ENCODE measurements at regions not wholly inside any gene's neighbourhood (a gene's known extent, or its start where the extent isn't known, plus 50 kb on each side); places are given as distances from the start of the nearest gene placed in this dataset.

- Mint-ChIP-seq H3K4me3 (ENCODE audit: unreplicated experiment) (no peak overlapping the region), H3K27me3 (ENCODE audit: insufficient read depth, unreplicated experiment) (no peaks in the 10 kb centered on the region), H3K9me3 (ENCODE audit: unreplicated experiment) (peaks cover 2% of the 10 kb centered on the region), H3K27ac (ENCODE audit: low read depth, unreplicated experiment) (no peak overlapping the region), H3K4me1 (ENCODE audit: insufficient read depth, unreplicated experiment) (peaks cover under 1% of the 10 kb centered on the region), H3K36me3 (ENCODE audit: insufficient read depth, unreplicated experiment) (no peaks in the 10 kb centered on the region)
- POLR2A ChIA-PET: interaction anchor here (0.6 to 1.2 kb wide), 4 partner anchors 26 to 651 kb away, joined by 3 to 4 read pairs (median 3); no protein-coding TSS in a partner anchor
- BruUV-seq (replicated peaks): no TSS peak
- intact Hi-C loops (cut with micrococcal nuclease): no loop called here
- no peak for DNase-seq (ENCODE audit: unreplicated experiment)
- CTCF ChIA-PET: interaction anchor here (0.6 to 1.4 kb wide), 2 partner anchors 22 to 194 kb away, joined by 3 to 4 read pairs; no protein-coding TSS in a partner anchor
- no peak for TF ChIP-seq CTCF (IDR thresholded peaks at IDR 0.05; ENCODE audit: unreplicated experiment)
Measured at GRCh38 chr13:80436571-80437169, 95.7 kb upstream of the SPRY2 start.

DNA sequence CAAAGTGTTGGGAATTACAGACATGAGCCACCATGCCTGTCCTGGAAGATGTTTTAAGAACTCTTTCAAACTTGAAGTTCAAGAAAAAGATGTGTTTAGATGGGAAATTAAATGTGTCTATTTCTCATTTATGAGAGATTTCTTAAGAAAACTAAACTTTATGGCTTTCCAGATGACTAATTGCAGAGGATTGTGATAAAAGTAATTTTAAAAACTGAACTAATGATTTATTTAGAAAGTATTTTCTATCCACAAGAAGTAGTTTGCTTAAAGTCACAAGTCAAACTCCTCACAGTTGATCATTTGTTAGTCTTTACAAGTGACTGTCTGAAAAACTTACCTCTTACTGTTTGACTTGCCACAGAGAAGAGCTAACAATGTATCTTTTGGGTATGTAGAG is 89.6 kb upstream of the SPRY2 start:
- H3K4me3 Mint-ChIP-seq (ENCODE audit: unreplicated experiment): no peak overlapping the region
- H3K27me3 Mint-ChIP-seq (ENCODE audit: insufficient read depth, unreplicated experiment): no peaks in the 10 kb centered on the region
- POLR2A ChIA-PET: no interaction called here
- no peak for TF ChIP-seq CTCF (IDR thresholded peaks at IDR 0.05; ENCODE audit: unreplicated experiment)
- H3K27ac Mint-ChIP-seq (ENCODE audit: low read depth, unreplicated experiment): no peak overlapping the region
- no peak for DNase-seq (ENCODE audit: unreplicated experiment)
- intact Hi-C loops (cut with micrococcal nuclease): no loop called here
- H3K9me3 Mint-ChIP-seq (ENCODE audit: unreplicated experiment): no peaks in the 10 kb centered on the region
- H3K36me3 Mint-ChIP-seq (ENCODE audit: insufficient read depth, unreplicated experiment): no peaks in the 10 kb centered on the region
- no peaks in the 10 kb centered on the region for H3K4me1 Mint-ChIP-seq (ENCODE audit: insufficient read depth, unreplicated experiment)
- no TSS peak for BruUV-seq (replicated peaks)
- CTCF ChIA-PET: interaction anchor here (0.6 to 1.1 kb wide), 4 partner anchors 20 to 733 kb away, joined by 3 read pairs; no protein-coding TSS in a partner anchor

DNA sequence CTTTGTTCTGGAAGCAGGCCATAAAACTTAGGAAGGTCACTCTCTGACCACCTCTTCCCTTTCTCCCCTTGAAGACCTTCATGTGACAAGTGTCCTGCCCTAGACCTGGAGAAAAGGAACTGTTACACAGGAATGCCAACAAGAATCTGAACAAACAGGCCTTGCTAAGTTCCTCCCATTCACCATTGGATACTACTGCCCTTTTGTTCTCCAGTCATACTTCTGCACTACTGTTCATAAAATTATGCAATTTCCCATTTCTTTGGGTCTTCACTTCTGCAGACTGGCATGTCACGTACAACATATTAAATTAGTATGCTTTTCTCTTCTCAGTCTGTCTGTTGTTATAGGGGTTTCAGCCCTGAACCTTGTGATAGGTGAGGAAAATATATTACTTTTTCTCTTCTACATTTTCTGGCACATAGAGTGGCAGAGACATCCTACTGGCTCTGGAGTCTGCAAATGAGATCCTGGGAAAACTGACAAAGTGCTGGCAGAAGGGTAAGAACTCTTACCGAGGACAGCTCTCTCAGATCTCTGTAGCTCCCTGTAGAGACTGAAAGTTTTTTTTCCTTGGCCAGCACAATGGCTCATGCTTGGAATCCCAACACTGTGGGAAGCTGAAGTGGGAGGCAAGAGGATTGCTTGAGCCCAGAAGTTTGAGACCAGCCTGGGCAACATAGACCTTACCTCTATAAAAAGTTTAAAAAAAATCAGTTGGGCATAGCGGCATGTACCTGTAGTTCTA is 87.6 kb upstream of the SPRY2 start:
- ChIA-PET CTCF (interaction anchor here (1.0 kb wide), 1 partner anchor 405 kb away, joined by 3 read pairs; no protein-coding TSS in a partner anchor), POLR2A (interaction anchor here (0.6 to 0.7 kb wide), 2 partner anchors 43 to 45 kb away, joined by 3 to 4 read pairs; no protein-coding TSS in a partner anchor)
- Mint-ChIP-seq H3K36me3 (ENCODE audit: insufficient read depth, unreplicated experiment) (no peaks in the 10 kb centered on the region), H3K4me3 (ENCODE audit: unreplicated experiment) (no peak overlapping the region), H3K4me1 (ENCODE audit: insufficient read depth, unreplicated experiment) (no peaks in the 10 kb centered on the region), H3K27me3 (ENCODE audit: insufficient read depth, unreplicated experiment) (no peaks in the 10 kb centered on the region), H3K9me3 (ENCODE audit: unreplicated experiment) (peaks cover 12% of the 10 kb centered on the region), H3K27ac (ENCODE audit: low read depth, unreplicated experiment) (no peak overlapping the region)
- intact Hi-C loops (cut with micrococcal nuclease): no loop called here
- BruUV-seq (replicated peaks): no TSS peak
- TF ChIP-seq CTCF (IDR thresholded peaks at IDR 0.05; ENCODE audit: unreplicated experiment): no peak
- no peak for DNase-seq (ENCODE audit: unreplicated experiment)

DNA sequence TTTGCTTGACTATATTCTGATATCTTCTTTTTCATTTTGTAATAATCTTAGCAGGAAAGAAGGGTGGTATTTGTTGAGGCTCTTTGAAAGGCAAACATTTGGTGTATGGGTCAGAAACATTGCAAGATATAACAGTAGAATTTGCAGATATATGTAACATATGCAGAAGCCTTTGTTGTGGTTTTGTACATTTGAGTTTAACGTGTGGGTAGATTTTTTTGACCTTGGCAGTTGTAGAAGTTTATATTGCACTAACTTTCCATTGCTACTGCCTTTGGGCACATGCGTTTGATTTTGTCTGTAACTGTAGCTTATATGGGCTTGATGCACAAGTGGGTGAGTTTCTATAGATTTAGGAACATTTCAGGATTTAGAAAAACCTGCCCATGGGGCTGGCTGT is 78.5 kb upstream of the SPRY2 start:
- POLR2A ChIA-PET: interaction anchor here (0.6 kb wide), 1 partner anchor 1193 kb away, joined by 3 read pairs; no protein-coding TSS in a partner anchor
- TF ChIP-seq CTCF (IDR thresholded peaks at IDR 0.05; ENCODE audit: unreplicated experiment): no peak
- no peak overlapping the region for H3K4me3 Mint-ChIP-seq (ENCODE audit: unreplicated experiment)

More for the DNA sequence above, 78.5 kb upstream of the SPRY2 start:
- Mint-ChIP-seq H3K36me3 (ENCODE audit: insufficient read depth, unreplicated experiment) (no peaks in the 10 kb centered on the region), H3K9me3 (ENCODE audit: unreplicated experiment) (peaks cover 10% of the 10 kb centered on the region), H3K27me3 (ENCODE audit: insufficient read depth, unreplicated experiment) (no peaks in the 10 kb centered on the region), H3K4me1 (ENCODE audit: insufficient read depth, unreplicated experiment) (no peaks in the 10 kb centered on the region), H3K27ac (ENCODE audit: low read depth, unreplicated experiment) (no peak overlapping the region)
- BruUV-seq (replicated peaks): no TSS peak
- intact Hi-C loops (cut with micrococcal nuclease): no loop called here
- no peak for DNase-seq (ENCODE audit: unreplicated experiment)
- CTCF ChIA-PET: no interaction called here
